Endothelial cell (in vitro differentiated cells): ENCODE measurements at regions not wholly inside any gene's neighbourhood (a gene's known extent, or its start where the extent isn't known, plus 50 kb on each side); places are given as distances from the start of the nearest gene placed in this dataset.
"Not testable (repeated sequence)": the region's sequence is repeated elsewhere in the genome, so short reads cannot be mapped to it uniquely, and the experiment has no call there.

Experiments
- DNase-seq: peaks from one replicate; pipeline ENCODE4 v3.0.0; 2021; ENCODE audit warnings: low spot score
- H3K27ac Mint-ChIP-seq: one replicate; pipeline ENCODE4 v1.8.0; 2021; ENCODE audit warnings: mixed read lengths, inconsistent platforms; ENCODE audit not compliant: unreplicated experiment
- H3K27me3 Mint-ChIP-seq: one replicate; pipeline ENCODE4 v1.8.0; 2021; ENCODE audit warnings: mild to moderate bottlenecking, moderate library complexity, mixed read lengths, inconsistent platforms; ENCODE audit not compliant: unreplicated experiment
- H3K36me3 Mint-ChIP-seq: one replicate; pipeline ENCODE4 v1.8.0; 2021; ENCODE audit warnings: mild to moderate bottlenecking, low read depth, mixed read lengths, inconsistent platforms; ENCODE audit not compliant: unreplicated experiment
- H3K4me1 Mint-ChIP-seq: one replicate; pipeline ENCODE4 v1.8.0; 2021; ENCODE audit warnings: mild to moderate bottlenecking, mixed read lengths, inconsistent platforms; ENCODE audit not compliant: unreplicated experiment
- H3K4me3 Mint-ChIP-seq: one replicate; pipeline ENCODE4 v1.8.0; 2021; ENCODE audit warnings: mild to moderate bottlenecking, mixed read lengths, inconsistent platforms; ENCODE audit not compliant: unreplicated experiment
- H3K9me3 Mint-ChIP-seq: one replicate; pipeline ENCODE4 v1.8.0; 2021; ENCODE audit warnings: mixed read lengths, inconsistent platforms; ENCODE audit not compliant: unreplicated experiment
- CTCF ChIP-seq: fragments of 200-600 bp; sonication (generic); IDR thresholded peaks from one replicate; pipeline ENCODE4 v1.5.0; 2021; ENCODE audit warnings: antibody characterized with exemption; ENCODE audit not compliant: unreplicated experiment

- peaks cover 15% of the 10 kb centered on the region for H3K4me1 Mint-ChIP-seq
- peaks cover 20% of the 10 kb centered on the region for H3K27me3 Mint-ChIP-seq
- H3K9me3 Mint-ChIP-seq: peaks cover 18% of the 10 kb centered on the region
- no peak overlapping the region for H3K27ac Mint-ChIP-seq
- H3K36me3 Mint-ChIP-seq: peaks cover 58% of the 10 kb centered on the region
- DNase-seq: no peak
- no peak for TF ChIP-seq CTCF
- peak overlapping the region; percentile 71 for H3K4me3 Mint-ChIP-seq
These were observed 65.5 kb upstream of the HGFAC start for GRCh38 chr4:3376266-3376665.

GRCh38 chr4:3377557-3377956, 64.2 kb upstream of the HGFAC start:
- H3K4me3 Mint-ChIP-seq: no peak overlapping the region
- DNase-seq: no peak
- peaks cover 66% of the 10 kb centered on the region for H3K36me3 Mint-ChIP-seq
- no peak overlapping the region for H3K27ac Mint-ChIP-seq
- peaks cover 18% of the 10 kb centered on the region for H3K9me3 Mint-ChIP-seq
- peaks cover 19% of the 10 kb centered on the region for H3K27me3 Mint-ChIP-seq
- H3K4me1 Mint-ChIP-seq: peaks cover 6% of the 10 kb centered on the region
- TF ChIP-seq CTCF: no peak

- not testable (repeated sequence) for H3K4me3 Mint-ChIP-seq, H3K4me1 Mint-ChIP-seq, DNase-seq, H3K27ac Mint-ChIP-seq
- H3K27me3 Mint-ChIP-seq: peaks cover 13% of the 10 kb centered on the region
- H3K36me3 Mint-ChIP-seq: peaks cover 53% of the 10 kb centered on the region
- peaks cover 18% of the 10 kb centered on the region for H3K9me3 Mint-ChIP-seq
These were observed 61.4 kb upstream of the HGFAC start for GRCh38 chr4:3380336-3380735.

- Mint-ChIP-seq H3K36me3 (peaks cover 50% of the 10 kb centered on the region), H3K4me1 (peaks cover 17% of the 10 kb centered on the region), H3K4me3 (peak overlapping the region; percentile 44), H3K9me3 (peaks cover 18% of the 10 kb centered on the region)
- H3K27ac Mint-ChIP-seq, H3K27me3 Mint-ChIP-seq, DNase-seq: not testable (repeated sequence)
These were observed 60.6 kb upstream of the HGFAC start for GRCh38 chr4:3381208-3381607.

GRCh38 chr4:3382251-3382650, 59.5 kb upstream of the HGFAC start:
- no peak for DNase-seq
- H3K36me3 Mint-ChIP-seq: peaks cover 50% of the 10 kb centered on the region
- peaks cover 6% of the 10 kb centered on the region for H3K27me3 Mint-ChIP-seq
- no peak overlapping the region for H3K27ac Mint-ChIP-seq
- H3K9me3 Mint-ChIP-seq: peaks cover 18% of the 10 kb centered on the region
- no peak for TF ChIP-seq CTCF
- peaks cover 20% of the 10 kb centered on the region for H3K4me1 Mint-ChIP-seq
- H3K4me3 Mint-ChIP-seq: no peak overlapping the region

- H3K27me3 Mint-ChIP-seq: peaks cover 7% of the 10 kb centered on the region
- H3K27ac Mint-ChIP-seq: no peak overlapping the region
These were observed 57.4 kb upstream of the HGFAC start for GRCh38 chr4:3384391-3384770.

More at GRCh38 chr4:3384391-3384770, 57.4 kb upstream of the HGFAC start:
- Mint-ChIP-seq H3K4me3 (no peak overlapping the region), H3K36me3 (peaks cover 28% of the 10 kb centered on the region), H3K9me3 (peaks cover 11% of the 10 kb centered on the region), H3K4me1 (peaks cover 39% of the 10 kb centered on the region)
- no peak for TF ChIP-seq CTCF
- no peak for DNase-seq
